ENCODE measurements at regions not wholly inside any gene's neighbourhood (a gene's known extent, or its start where the extent isn't known, plus 50 kb on each side); places are given as distances from the start of the nearest gene placed in this dataset.
"Not testable (repeated sequence)": the region's sequence is repeated elsewhere in the genome, so short reads cannot be mapped to it uniquely, and the experiment has no call there.

- Histone ChIP-seq H3K4me1 (ENCODE audit: control insufficient read depth, insufficient read depth, low read depth, low read length) (no peaks in the 10 kb centered on the region), H3K9ac (ENCODE audit: low read length) (no peak overlapping the region), H3K36me3 (ENCODE audit: control insufficient read depth in 1 of 2, insufficient read depth in 2 of 2, low read depth in 1 of 2, low read length in 2 of 2) (no peaks in the 10 kb centered on the region), H2BK12ac (ENCODE audit: low read length in 2 of 2) (no peak overlapping the region), H4K91ac (ENCODE audit: low read length) (no peak overlapping the region), H2AK5ac (ENCODE audit: low read length, severe bottlenecking) (no peak overlapping the region), H4K8ac (ENCODE audit: low read length) (no peak overlapping the region), H2AFZ (ENCODE audit: low read depth, low read length) (no peak overlapping the region), H3K4me2 (ENCODE audit: low read length, poor library complexity, severe bottlenecking) (no peak overlapping the region), H3K27ac (ENCODE audit: low read length, poor library complexity, severe bottlenecking) (no peak overlapping the region), H3K23ac (ENCODE audit: low read length in 2 of 2) (no peak overlapping the region), H2BK5ac (ENCODE audit: low read depth, low read length, poor library complexity, severe bottlenecking) (no peak overlapping the region), H2BK15ac (ENCODE audit: low read depth, poor library complexity, severe bottlenecking) (no peak overlapping the region), H3K79me1 (replicated peaks; ENCODE audit: low read length, poor library complexity, severe bottlenecking) (no peaks in the 10 kb centered on the region), H3K4me3 (ENCODE audit: insufficient read depth in 1 of 2, low read depth in 1 of 2, low read length in 2 of 2) (no peak overlapping the region), H2BK120ac (ENCODE audit: low read depth, low read length) (no peak overlapping the region), H3K14ac (ENCODE audit: low read length in 2 of 2) (no peak overlapping the region), H3K4ac (ENCODE audit: low read depth in 1 of 2, low read length in 2 of 2) (no peak overlapping the region), H3K9me3 (ENCODE audit: control insufficient read depth, low read length) (no peaks in the 10 kb centered on the region), H3K18ac (ENCODE audit: low read depth in 1 of 2, low read length in 2 of 2) (no peak overlapping the region), H3K27me3 (ENCODE audit: control insufficient read depth in 1 of 2, insufficient read depth in 1 of 2, low read length in 2 of 2) (no peaks in the 10 kb centered on the region)
- 95% methylated on average over 3 of the region's 3 CpGs for WGBS
- DNase-seq = no peak
Measured at GRCh38 chr3:154625756-154626155, 195.8 kb upstream of the GPR149 start.

GRCh38 chr3:154619621-154620020, 189.6 kb upstream of the GPR149 start:
- not testable (repeated sequence) for H2BK15ac ChIP-seq (ENCODE audit: low read depth, poor library complexity, severe bottlenecking); H3K79me1 ChIP-seq (replicated peaks; ENCODE audit: low read length, poor library complexity, severe bottlenecking); DNase-seq; H3K27me3 ChIP-seq (ENCODE audit: control insufficient read depth in 1 of 2, insufficient read depth in 1 of 2, low read length in 2 of 2); H3K23ac ChIP-seq (ENCODE audit: low read length in 2 of 2); H2AFZ ChIP-seq (ENCODE audit: low read depth, low read length); H2BK12ac ChIP-seq (ENCODE audit: low read length in 2 of 2); H3K4me2 ChIP-seq (ENCODE audit: low read length, poor library complexity, severe bottlenecking); H3K14ac ChIP-seq (ENCODE audit: low read length in 2 of 2); H4K91ac ChIP-seq (ENCODE audit: low read length); H3K4me1 ChIP-seq (ENCODE audit: control insufficient read depth, insufficient read depth, low read depth, low read length); H2AK5ac ChIP-seq (ENCODE audit: low read length, severe bottlenecking); H3K4me3 ChIP-seq (ENCODE audit: insufficient read depth in 1 of 2, low read depth in 1 of 2, low read length in 2 of 2); H3K4ac ChIP-seq (ENCODE audit: low read depth in 1 of 2, low read length in 2 of 2); H2BK5ac ChIP-seq (ENCODE audit: low read depth, low read length, poor library complexity, severe bottlenecking); H3K9me3 ChIP-seq (ENCODE audit: control insufficient read depth, low read length); H3K27ac ChIP-seq (ENCODE audit: low read length, poor library complexity, severe bottlenecking); H4K8ac ChIP-seq (ENCODE audit: low read length); H3K36me3 ChIP-seq (ENCODE audit: control insufficient read depth in 1 of 2, insufficient read depth in 2 of 2, low read depth in 1 of 2, low read length in 2 of 2); H3K9ac ChIP-seq (ENCODE audit: low read length); H2BK120ac ChIP-seq (ENCODE audit: low read depth, low read length); H3K18ac ChIP-seq (ENCODE audit: low read depth in 1 of 2, low read length in 2 of 2)
- WGBS = 91% methylated on average over 10 of the region's 10 CpGs

- no peak overlapping the region for H2BK12ac ChIP-seq (ENCODE audit: low read length in 2 of 2)
- no peak overlapping the region for H3K4ac ChIP-seq (ENCODE audit: low read depth in 1 of 2, low read length in 2 of 2)
- H3K14ac ChIP-seq (ENCODE audit: low read length in 2 of 2) = no peak overlapping the region
- no peaks in the 10 kb centered on the region for H3K9me3 ChIP-seq (ENCODE audit: control insufficient read depth, low read length)
- no peak overlapping the region for H2BK5ac ChIP-seq (ENCODE audit: low read depth, low read length, poor library complexity, severe bottlenecking)
- no peak overlapping the region for H2AFZ ChIP-seq (ENCODE audit: low read depth, low read length)
- WGBS = 78% methylated on average over 4 of the region's 4 CpGs
- no peak overlapping the region for H4K91ac ChIP-seq (ENCODE audit: low read length)
- no peak overlapping the region for H3K27ac ChIP-seq (ENCODE audit: low read length, poor library complexity, severe bottlenecking)
- no peaks in the 10 kb centered on the region for H3K36me3 ChIP-seq (ENCODE audit: control insufficient read depth in 1 of 2, insufficient read depth in 2 of 2, low read depth in 1 of 2, low read length in 2 of 2)
- H3K27me3 ChIP-seq (ENCODE audit: control insufficient read depth in 1 of 2, insufficient read depth in 1 of 2, low read length in 2 of 2) = no peaks in the 10 kb centered on the region
- H4K8ac ChIP-seq (ENCODE audit: low read length) = no peak overlapping the region
- no peak for DNase-seq
- no peak overlapping the region for H3K4me2 ChIP-seq (ENCODE audit: low read length, poor library complexity, severe bottlenecking)
- no peak overlapping the region for H3K18ac ChIP-seq (ENCODE audit: low read depth in 1 of 2, low read length in 2 of 2)
- no peak overlapping the region for H3K4me3 ChIP-seq (ENCODE audit: insufficient read depth in 1 of 2, low read depth in 1 of 2, low read length in 2 of 2)
- no peak overlapping the region for H2AK5ac ChIP-seq (ENCODE audit: low read length, severe bottlenecking)
- H2BK120ac ChIP-seq (ENCODE audit: low read depth, low read length) = no peak overlapping the region
- no peaks in the 10 kb centered on the region for H3K79me1 ChIP-seq (replicated peaks; ENCODE audit: low read length, poor library complexity, severe bottlenecking)
- H3K23ac ChIP-seq (ENCODE audit: low read length in 2 of 2) = no peak overlapping the region
- H3K9ac ChIP-seq (ENCODE audit: low read length) = no peak overlapping the region
- no peaks in the 10 kb centered on the region for H3K4me1 ChIP-seq (ENCODE audit: control insufficient read depth, insufficient read depth, low read depth, low read length)
- H2BK15ac ChIP-seq (ENCODE audit: low read depth, poor library complexity, severe bottlenecking) = no peak overlapping the region
Measured at GRCh38 chr3:154616298-154616697, 186.3 kb upstream of the GPR149 start.

DNA sequence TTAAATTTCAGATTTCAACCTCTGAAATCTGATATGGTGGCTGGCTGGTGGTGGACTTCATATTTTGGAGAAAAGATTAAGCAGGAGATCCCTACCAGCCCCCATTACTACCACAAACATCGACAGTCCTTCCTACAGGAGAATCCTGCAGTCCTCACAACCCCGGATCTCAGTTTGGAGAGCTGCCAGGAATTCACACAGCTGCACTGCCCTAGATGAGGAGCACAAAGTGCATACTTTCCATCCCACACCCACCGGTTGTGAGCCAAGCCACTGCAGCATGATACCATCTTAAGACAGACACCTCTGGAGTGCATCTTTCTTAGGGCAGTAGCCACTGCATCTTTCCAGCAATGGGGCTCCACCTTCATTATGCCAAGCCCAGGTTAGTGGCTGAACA, 185.5 kb upstream of the GPR149 start:
- no peaks in the 10 kb centered on the region for H3K27me3 ChIP-seq (ENCODE audit: control insufficient read depth in 1 of 2, insufficient read depth in 1 of 2, low read length in 2 of 2)
- H3K9ac ChIP-seq (ENCODE audit: low read length) = no peak overlapping the region
- no peak overlapping the region for H2AK5ac ChIP-seq (ENCODE audit: low read length, severe bottlenecking)
- no peaks in the 10 kb centered on the region for H3K36me3 ChIP-seq (ENCODE audit: control insufficient read depth in 1 of 2, insufficient read depth in 2 of 2, low read depth in 1 of 2, low read length in 2 of 2)
- H3K18ac ChIP-seq (ENCODE audit: low read depth in 1 of 2, low read length in 2 of 2) = no peak overlapping the region
- no peak overlapping the region for H2AFZ ChIP-seq (ENCODE audit: low read depth, low read length)
- no peak overlapping the region for H2BK120ac ChIP-seq (ENCODE audit: low read depth, low read length)
- no peak overlapping the region for H3K4me2 ChIP-seq (ENCODE audit: low read length, poor library complexity, severe bottlenecking)
- H3K27ac ChIP-seq (ENCODE audit: low read length, poor library complexity, severe bottlenecking) = no peak overlapping the region
- H3K4ac ChIP-seq (ENCODE audit: low read depth in 1 of 2, low read length in 2 of 2) = no peak overlapping the region
- no peak overlapping the region for H3K4me3 ChIP-seq (ENCODE audit: insufficient read depth in 1 of 2, low read depth in 1 of 2, low read length in 2 of 2)
- H4K8ac ChIP-seq (ENCODE audit: low read length) = no peak overlapping the region
- H3K23ac ChIP-seq (ENCODE audit: low read length in 2 of 2) = no peak overlapping the region
- H2BK5ac ChIP-seq (ENCODE audit: low read depth, low read length, poor library complexity, severe bottlenecking) = no peak overlapping the region
- no peak overlapping the region for H3K14ac ChIP-seq (ENCODE audit: low read length in 2 of 2)
- H3K4me1 ChIP-seq (ENCODE audit: control insufficient read depth, insufficient read depth, low read depth, low read length) = no peaks in the 10 kb centered on the region
- no peak overlapping the region for H4K91ac ChIP-seq (ENCODE audit: low read length)
- WGBS = 74% methylated on average over 3 of the region's 3 CpGs
- no peak overlapping the region for H2BK12ac ChIP-seq (ENCODE audit: low read length in 2 of 2)
- no peak for DNase-seq
- no peaks in the 10 kb centered on the region for H3K79me1 ChIP-seq (replicated peaks; ENCODE audit: low read length, poor library complexity, severe bottlenecking)
- H3K9me3 ChIP-seq (ENCODE audit: control insufficient read depth, low read length) = no peaks in the 10 kb centered on the region
- no peak overlapping the region for H2BK15ac ChIP-seq (ENCODE audit: low read depth, poor library complexity, severe bottlenecking)

Measured in mesenchymal stem cell (in vitro differentiated cells and primary cell).